RKO (cell line): ENCODE measurements at regions not wholly inside any gene's neighbourhood (a gene's known extent, or its start where the extent isn't known, plus 50 kb on each side); places are given as distances from the start of the nearest gene placed in this dataset.
"Not testable (repeated sequence)": the region's sequence is repeated elsewhere in the genome, so short reads cannot be mapped to it uniquely, and the experiment has no call there.

Experiments used
- DNase-seq: peaks from one replicate; pipeline ENCODE4 v3.0.0-alpha.2; 2016; ENCODE audit warnings: low spot score

- no peak for DNase-seq
Measured at GRCh38 chr5:89545626-89546025, 662.6 kb upstream of the MEF2C start.

GRCh38 chr5:89545076-89545475 lies 662.1 kb upstream of the MEF2C start:
- DNase-seq: no peak

DNA sequence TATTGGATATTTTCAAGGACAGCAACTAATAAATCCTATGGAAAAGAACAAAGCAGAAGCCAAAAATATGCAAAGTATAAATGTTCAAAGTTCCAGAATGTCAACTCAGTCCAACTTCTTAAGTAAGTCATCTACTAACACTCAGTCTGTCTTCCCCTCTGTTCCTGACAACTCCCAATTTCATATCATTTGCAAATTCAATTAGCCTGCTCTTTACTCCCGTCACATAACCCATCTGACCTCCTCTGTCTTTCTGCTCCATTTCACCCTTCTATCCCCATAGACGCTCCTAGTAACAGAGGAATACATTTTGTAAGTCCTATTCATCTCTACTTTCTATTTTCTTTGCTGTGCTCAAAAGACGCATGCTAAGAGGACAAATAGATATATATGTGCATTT lies 659.8 kb upstream of the MEF2C start:
- DNase-seq: no peak

- DNase-seq: no peak
Measured at GRCh38 chr5:89537800-89538199, 654.8 kb upstream of the MEF2C start.

GRCh38 chr5:89536020-89536419 lies 653.0 kb upstream of the MEF2C start:
- no peak for DNase-seq

DNA sequence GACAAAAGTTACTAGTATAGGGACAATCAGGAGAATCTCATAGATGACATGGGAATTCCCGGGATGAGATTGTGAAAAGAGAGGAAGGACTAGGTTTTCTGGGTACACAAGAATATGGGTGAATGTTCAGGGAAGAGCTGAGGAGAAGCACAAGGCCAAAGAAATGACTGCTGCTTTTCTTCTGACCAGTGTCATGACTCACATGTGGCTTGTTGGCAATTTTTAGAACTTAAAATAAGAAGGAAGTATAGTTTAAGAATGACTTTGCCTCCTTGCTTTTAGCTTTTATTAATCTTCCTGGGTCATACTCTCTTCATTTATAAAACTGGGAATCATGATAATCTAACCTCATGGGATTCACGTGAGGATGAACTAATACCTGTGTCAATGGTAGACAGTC lies 652.4 kb upstream of the MEF2C start:
- no peak for DNase-seq

- DNase-seq: no peak
Measured at GRCh38 chr5:89534331-89534730, 651.3 kb upstream of the MEF2C start.

DNA sequence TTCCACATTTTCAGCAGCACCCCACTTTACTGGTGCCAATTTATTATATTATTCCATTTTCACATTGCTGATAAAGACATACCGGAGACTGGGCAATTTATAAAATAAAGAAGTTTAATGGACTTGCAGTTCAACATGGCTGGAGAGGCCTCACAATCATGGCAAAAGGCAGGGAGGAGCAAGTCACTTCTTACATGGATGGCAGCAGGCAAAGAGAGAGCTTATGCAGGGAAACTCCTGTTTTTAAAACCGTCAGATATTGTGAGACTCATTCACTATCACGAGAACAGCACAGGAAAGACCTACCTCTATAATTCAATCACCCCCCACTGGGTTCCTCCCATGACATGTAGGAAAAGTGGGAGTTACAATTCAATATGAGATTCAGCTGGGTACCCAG lies 641.8 kb upstream of the MEF2C start:
- DNase-seq: no peak

DNA sequence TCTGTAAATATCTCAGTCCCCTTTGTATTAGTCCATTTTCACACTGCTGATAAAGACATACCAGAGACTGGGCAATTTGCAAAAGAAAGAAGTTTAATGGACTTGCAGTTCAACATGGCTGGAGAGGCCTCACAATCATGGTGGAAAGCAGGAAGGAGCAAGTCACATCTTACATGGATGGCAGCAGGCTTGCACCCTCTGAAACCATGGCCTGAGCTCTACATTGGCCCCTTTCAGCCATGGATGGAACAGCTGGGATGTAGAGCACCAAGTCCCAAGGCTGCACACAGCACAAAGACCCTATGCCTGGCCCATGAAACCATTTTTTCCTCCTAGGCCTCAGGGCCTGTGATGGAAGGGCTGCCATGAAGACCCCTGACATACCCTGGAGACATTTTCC lies 640.9 kb upstream of the MEF2C start:
- DNase-seq: not testable (repeated sequence)

DNA sequence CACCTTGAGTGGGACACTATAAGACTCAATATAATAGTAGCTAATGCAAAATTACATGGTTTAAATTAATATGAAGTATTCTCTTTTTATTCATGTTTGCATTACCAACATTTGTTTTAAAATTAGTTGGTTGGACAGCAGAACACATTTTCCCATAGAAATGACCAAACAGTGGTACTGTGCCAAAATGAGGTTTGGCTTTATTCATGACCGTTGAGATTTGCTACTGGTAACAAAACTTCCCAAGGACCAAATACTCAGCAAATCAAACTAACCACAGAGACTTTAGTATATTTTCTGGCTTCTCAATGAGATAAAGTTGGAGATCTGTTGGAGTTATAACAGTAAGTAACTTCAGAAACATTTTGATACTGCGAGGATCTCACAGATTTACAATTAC lies 637.8 kb upstream of the MEF2C start:
- DNase-seq: no peak

DNA sequence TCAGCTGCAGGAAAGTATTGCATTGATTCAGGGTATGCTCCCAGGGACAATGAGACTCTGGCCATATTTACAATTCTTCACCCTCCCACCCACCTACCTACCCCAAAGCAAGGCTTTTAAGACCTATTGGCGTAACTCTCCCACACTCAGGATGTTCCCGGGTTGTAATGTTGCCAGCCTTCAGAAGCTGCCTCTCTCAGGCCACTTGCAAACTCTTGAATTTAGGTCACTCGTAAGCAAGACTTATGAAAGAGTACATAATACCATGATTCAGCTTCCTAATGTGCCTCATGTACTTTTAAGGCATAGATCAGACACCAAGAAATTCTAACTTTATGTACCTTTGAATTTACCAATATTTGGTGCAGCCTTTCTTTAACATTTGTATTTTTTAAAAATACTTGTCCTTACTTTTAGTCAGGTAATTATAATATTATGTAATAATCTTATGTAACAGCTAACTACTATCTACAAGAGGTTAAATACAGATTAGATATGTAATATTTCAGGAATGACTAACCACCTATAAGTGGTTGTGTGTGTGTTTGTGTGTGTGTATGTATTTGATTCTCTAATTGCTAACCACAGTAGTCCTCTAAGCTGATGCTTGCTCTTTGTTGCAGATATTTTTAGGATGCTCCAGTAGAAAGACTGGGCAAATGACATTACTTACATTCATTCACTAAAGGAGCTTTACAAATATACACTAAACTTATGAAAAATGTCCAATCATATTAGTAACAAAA lies 630.5 kb upstream of the MEF2C start:
- DNase-seq: no peak

GRCh38 chr5:89504051-89504450 lies 621.1 kb upstream of the MEF2C start:
- no peak for DNase-seq

DNA sequence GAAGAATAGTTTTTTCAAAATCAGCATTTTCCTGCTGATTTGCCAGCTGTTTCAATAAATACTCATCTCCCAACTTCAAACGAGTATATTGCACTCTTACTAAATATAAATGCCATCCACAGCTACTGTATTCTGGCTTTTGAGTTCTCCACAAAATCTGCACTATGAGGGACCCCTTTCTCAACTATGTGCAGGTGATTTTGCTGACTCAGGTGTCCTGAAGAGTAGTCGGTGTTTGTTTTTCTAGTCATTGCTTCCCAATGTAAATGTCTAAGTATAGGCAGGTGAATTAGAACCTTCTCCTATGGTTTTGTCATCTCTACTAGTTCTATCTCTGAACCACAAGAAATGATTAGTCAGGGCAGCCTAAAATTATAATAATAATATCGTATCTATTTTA lies 616.8 kb upstream of the MEF2C start:
- DNase-seq: no peak

DNA sequence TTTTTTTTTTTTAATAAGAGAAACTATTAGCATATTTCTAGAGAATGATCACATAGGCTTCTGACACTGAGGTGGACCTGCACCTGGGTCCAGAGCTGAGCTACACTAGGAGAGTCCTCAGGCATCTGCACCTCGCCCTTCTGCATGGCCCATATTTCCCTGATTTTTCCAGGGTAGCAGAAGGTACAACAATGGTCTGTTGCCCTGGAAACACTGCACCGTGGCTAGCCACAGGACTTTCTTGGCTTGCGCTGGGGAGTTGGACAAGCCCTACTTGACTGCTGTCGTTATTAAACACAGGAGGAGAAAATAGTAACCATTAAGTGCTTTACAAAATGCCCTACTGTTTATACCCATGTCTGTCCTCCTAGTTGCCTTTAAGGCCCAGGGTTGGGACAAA lies 615.7 kb upstream of the MEF2C start:
- no peak for DNase-seq

DNA sequence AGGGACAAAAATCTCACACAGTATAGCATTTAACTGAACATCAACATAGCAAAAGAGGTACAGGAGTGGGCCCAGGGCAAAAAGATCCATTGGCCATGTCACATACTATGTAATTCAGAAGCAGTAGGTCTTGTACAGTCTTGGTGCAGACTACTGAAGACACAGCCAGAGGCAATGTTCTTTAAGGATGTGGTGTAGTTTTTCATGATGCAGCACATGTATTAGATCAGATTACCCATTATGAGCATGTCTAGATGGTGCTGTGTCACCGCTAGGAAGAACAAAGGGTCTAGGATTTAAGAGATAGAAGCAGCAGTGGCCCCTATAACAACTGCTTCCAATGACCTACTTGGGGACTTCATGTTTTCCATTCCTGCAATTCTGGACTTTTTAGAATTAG lies 610.4 kb upstream of the MEF2C start:
- no peak for DNase-seq

DNA sequence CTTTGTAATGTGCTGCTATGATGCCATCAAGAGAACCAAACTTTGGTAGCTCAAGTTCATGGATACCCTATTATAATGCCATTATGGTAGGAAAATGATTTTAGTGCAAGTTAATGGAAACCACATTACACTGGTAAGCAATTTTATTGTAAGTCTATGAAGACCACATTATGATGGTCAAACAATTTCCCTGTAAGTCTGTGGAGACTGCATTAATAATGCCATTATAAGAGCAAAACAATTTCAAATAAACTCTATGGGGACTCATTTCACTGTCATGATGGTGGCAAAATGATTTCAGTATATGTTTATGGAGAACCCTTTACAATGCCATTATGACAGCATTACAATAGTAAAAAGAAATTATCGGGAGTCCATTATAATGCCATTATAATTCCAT lies 602.0 kb upstream of the MEF2C start:
- no peak for DNase-seq

DNA sequence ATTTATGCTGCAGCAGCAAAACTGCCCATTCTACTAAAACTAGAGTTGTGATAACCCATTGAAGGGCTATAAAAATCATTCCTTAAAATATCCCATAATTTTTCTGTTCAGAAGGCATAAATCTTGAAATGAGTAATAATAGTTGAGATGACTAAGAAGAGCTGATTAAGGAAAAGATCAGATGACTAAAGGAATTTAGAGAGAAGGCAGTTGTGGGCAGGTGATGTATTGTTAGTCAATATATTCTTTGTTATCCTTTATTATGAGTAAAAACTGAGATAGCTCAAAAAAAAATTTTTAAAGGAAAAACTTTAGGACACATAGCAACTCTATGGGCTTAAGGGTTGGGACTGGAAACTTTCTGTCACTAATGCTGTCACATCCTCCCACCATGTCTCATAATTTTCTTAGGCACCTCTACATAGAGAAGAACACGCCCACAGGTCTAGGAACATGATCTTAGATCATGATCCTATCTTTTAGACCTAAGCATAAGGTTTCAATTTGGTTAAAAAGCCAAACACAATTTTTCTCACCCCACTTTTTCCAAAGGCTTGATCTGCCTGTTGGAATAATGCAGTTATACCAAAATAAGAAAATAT lies 597.5 kb upstream of the MEF2C start:
- DNase-seq: peak; percentile 24

- no peak for DNase-seq
Measured at GRCh38 chr5:89478851-89479250, 595.9 kb upstream of the MEF2C start.

DNA sequence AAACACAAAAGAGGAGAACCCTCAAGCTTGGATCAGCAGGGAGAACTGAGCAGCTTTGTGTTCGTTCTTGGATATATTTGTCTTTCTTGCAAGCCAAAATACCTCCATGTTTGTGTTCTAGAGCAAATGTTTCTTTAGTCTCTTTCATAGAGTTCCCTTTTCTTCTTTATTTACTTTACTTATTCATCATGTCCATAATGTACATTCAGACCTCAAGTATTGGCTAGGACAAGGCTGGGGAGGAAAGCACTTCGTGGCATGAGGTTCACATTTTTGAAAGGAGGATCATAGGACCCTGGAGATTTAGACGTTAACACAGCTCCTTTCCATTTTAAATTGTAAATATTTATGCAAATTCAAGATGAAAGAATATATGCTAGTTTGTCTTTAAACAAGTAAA lies 590.2 kb upstream of the MEF2C start:
- DNase-seq: no peak

DNA sequence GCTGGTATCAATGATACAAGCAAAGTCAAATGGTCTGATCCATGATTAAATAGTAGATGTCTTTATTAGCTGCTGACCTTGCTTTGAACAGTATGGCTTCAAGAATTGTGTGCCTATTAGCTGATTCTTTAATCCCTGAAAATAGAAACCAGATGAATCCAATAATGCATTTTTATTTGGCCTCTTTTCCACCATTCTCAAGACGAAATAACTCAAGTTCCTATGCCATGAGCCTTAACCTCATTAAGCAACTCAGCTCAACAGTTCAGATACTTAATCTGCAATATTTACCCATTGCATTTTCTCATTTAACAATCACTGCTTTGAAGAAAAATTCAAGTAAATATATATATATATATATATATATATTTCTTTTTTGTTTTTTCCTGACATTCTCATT lies 588.6 kb upstream of the MEF2C start:
- no peak for DNase-seq

DNA sequence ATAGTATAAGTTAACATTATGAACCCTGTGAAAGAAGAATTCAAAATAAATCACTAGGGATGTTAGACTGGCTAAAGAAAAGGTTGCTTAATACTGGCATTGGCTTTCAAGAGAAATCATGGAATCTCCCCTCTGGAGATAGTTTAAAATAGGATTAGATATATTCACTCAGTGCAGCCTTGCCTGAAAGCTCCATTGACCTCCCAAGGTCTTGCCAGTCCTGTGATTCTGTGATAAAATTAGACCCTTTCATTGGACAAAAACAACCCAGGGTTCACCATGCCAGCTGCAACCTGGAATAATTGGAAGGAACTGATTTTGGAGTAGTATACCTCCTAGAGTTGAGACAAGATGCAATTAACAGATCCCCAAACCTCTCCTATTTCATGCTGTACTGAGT lies 588.1 kb upstream of the MEF2C start:
- DNase-seq: no peak

DNA sequence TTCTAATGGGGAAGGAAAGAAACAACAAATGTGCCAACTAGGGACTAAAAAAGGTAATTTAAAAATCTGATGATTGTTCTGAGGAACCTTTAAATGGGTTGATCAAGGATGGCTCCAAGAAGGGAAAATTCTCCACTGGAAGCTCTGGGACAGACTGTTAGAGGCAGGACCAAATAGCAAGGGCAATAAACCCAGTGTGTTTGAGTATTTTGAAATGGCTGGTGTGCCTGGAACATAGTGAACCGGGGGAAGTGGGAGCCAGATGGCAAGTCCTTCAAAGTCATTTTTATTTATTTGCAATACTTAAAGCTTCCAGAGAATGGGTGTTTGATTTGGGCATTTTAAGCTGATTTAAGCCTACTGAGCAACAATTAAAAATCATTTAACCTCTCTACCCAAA lies 587.7 kb upstream of the MEF2C start:
- no peak for DNase-seq

GRCh38 chr5:89458332-89458656 lies 575.3 kb upstream of the MEF2C start:
- DNase-seq: no peak
